OCI-LY7 (cell line): ENCODE measurements at regions not wholly inside any gene's neighbourhood (a gene's known extent, or its start where the extent isn't known, plus 50 kb on each side); places are given as distances from the start of the nearest gene placed in this dataset.

Experiments used
- BruUV-seq: library from RNA; stranded (reverse); fragments of 400-500 nt; replicated peaks from 2 replicates; lab custom pipeline; 2021; lab: Mats Ljungman, UMichigan
- CTCF ChIA-PET: fragments of 300-600 bp; sonication (Branson Sonifier 250); formaldehyde crosslinking; loops from one replicate; lab custom pipeline; 2022; ENCODE audit warnings: antibody characterized with exemption; ENCODE audit not compliant: unreplicated experiment; lab: Charles Lee
- POLR2A ChIA-PET: fragments of 300-600 bp; sonication (Branson Sonifier 250); formaldehyde crosslinking; loops from one replicate; lab custom pipeline; 2022; ENCODE audit warnings: antibody characterized with exemption; lab: Charles Lee
- DNase-seq: peaks from one replicate; pipeline ENCODE4 v3.0.0-alpha.2; 2015; ENCODE audit warnings: low spot score
- H2AFZ ChIP-seq: fragments of 200-600 bp; sonication (generic), shearing (Covaris generic); 2 replicates; pipeline ENCODE4 v1.6.1; 2014; ENCODE audit warnings: mild to moderate bottlenecking, antibody characterized with exemption, low read length, moderate library complexity
- H3K27ac ChIP-seq: fragments of 200-600 bp; sonication (generic); 2 replicates; pipeline ENCODE4 v1.5.1; 2014; ENCODE audit warnings: mixed run types, low read depth, mild to moderate bottlenecking, moderate library complexity, low read length, inconsistent platforms; ENCODE audit not compliant: poor library complexity, severe bottlenecking
- H3K36me3 ChIP-seq: fragments of 200-600 bp; sonication (generic); 2 replicates; pipeline ENCODE4 v1.6.1; 2014; ENCODE audit warnings: mild to moderate bottlenecking, antibody characterized with exemption, low read length, moderate library complexity, mixed read lengths; ENCODE audit not compliant: insufficient read depth
- H3K4me1 ChIP-seq: fragments of 200-600 bp; sonication (generic); 2 replicates; pipeline ENCODE4 v1.5.1; 2014; ENCODE audit warnings: mild to moderate bottlenecking, low read length; ENCODE audit not compliant: insufficient read depth, poor library complexity, severe bottlenecking
- H3K4me2 ChIP-seq: fragments of 200-600 bp; sonication (generic); 2 replicates; pipeline ENCODE4 v1.6.1; 2014; ENCODE audit warnings: mild to moderate bottlenecking, low read length
- H3K4me3 ChIP-seq: fragments of 200-600 bp; sonication (generic); 2 replicates; pipeline ENCODE4 v1.5.1; 2014; ENCODE audit warnings: mild to moderate bottlenecking, low read depth, low read length; ENCODE audit not compliant: poor library complexity, severe bottlenecking
- H3K79me2 ChIP-seq: fragments of 200-600 bp; sonication (generic); 2 replicates; pipeline ENCODE4 v1.6.1; 2016; ENCODE audit warnings: low read depth, mild to moderate bottlenecking, low read length, moderate library complexity, mixed read lengths; ENCODE audit not compliant: insufficient read depth
- H3K9me2 ChIP-seq: fragments of 200-600 bp; sonication (generic); 2 replicates; pipeline ENCODE4 v1.6.1; 2016; ENCODE audit warnings: mild to moderate bottlenecking, low read length, mixed read lengths; ENCODE audit not compliant: insufficient read depth
- H3K9me3 ChIP-seq: fragments of 200-600 bp; sonication (generic); 2 replicates; pipeline ENCODE4 v1.6.1; 2014; ENCODE audit warnings: mild to moderate bottlenecking, mixed run types, low read length, mixed read lengths
- H4K20me1 ChIP-seq: fragments of 200-600 bp; sonication (generic); 2 replicates; pipeline ENCODE4 v1.6.1; 2014; ENCODE audit warnings: mild to moderate bottlenecking, antibody characterized with exemption, low read length, moderate library complexity, mixed read lengths; ENCODE audit not compliant: insufficient read depth
- EZH2phosphoT487 ChIP-seq: fragments of 200-600 bp; sonication (generic); IDR thresholded peaks from 2 replicates; pipeline ENCODE4 v1.6.1; 2018; ENCODE audit warnings: low read depth, borderline replicate concordance, mild to moderate bottlenecking, mixed run types, antibody characterized with exemption, low read length, moderate library complexity, mixed read lengths
- intact Hi-C: fragments of 100-400 bp; cut with micrococcal nuclease; formaldehyde crosslinking; loops from one replicate; pipeline ENCODE4 v1.10.0; 2022; ENCODE audit not compliant: unreplicated experiment
- TF ChIP-seq, protein P1 (sequence below): fragments of 200-600 bp; sonication (generic); conservative IDR thresholded peaks from 2 replicates; pipeline ENCODE4 v1.5.1; 2014; ENCODE audit warnings: mild to moderate bottlenecking, antibody characterized with exemption, low read length, moderate library complexity, mixed read lengths

DNA sequence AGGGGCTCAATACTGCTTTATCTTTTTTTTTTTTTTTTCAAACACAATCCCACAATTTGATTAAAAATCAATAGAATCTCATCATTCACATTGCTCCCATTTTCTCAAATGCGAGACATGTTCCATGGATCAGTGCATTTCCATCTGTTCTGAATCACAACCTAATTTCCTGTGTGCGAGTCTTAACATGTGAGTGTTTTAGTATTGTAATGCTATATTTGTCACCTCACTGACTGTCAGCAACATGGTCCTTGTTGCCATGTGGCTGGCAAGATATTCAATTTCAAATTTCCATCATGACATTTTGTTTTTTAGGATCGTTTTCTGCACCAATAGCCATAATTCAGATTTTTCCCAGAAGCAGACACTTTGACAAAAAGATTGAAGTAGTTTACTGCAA, 233.2 kb upstream of the PRDM9 start:
- no peak overlapping the region for H3K4me3 ChIP-seq
- H3K36me3 ChIP-seq = no peaks in the 10 kb centered on the region
- CTCF ChIA-PET = no interaction called here
- intact Hi-C loops = no loop called here
- BruUV-seq = no TSS peak
- H3K27ac ChIP-seq = no peak overlapping the region
- POLR2A ChIA-PET = no interaction called here
- H3K9me2 ChIP-seq = no peaks in the 10 kb centered on the region
- DNase-seq = no peak
- no peak overlapping the region for H2AFZ ChIP-seq
- no peak overlapping the region for H3K4me2 ChIP-seq
- H3K79me2 ChIP-seq = no peaks in the 10 kb centered on the region
- H3K4me1 ChIP-seq = no peaks in the 10 kb centered on the region
- no peaks in the 10 kb centered on the region for H4K20me1 ChIP-seq
- no peaks in the 10 kb centered on the region for H3K9me3 ChIP-seq
- no peak for TF ChIP-seq EZH2phosphoT487
- TF ChIP-seq, protein P1, sequence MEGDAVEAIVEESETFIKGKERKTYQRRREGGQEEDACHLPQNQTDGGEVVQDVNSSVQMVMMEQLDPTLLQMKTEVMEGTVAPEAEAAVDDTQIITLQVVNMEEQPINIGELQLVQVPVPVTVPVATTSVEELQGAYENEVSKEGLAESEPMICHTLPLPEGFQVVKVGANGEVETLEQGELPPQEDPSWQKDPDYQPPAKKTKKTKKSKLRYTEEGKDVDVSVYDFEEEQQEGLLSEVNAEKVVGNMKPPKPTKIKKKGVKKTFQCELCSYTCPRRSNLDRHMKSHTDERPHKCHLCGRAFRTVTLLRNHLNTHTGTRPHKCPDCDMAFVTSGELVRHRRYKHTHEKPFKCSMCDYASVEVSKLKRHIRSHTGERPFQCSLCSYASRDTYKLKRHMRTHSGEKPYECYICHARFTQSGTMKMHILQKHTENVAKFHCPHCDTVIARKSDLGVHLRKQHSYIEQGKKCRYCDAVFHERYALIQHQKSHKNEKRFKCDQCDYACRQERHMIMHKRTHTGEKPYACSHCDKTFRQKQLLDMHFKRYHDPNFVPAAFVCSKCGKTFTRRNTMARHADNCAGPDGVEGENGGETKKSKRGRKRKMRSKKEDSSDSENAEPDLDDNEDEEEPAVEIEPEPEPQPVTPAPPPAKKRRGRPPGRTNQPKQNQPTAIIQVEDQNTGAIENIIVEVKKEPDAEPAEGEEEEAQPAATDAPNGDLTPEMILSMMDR = no peak

DNA sequence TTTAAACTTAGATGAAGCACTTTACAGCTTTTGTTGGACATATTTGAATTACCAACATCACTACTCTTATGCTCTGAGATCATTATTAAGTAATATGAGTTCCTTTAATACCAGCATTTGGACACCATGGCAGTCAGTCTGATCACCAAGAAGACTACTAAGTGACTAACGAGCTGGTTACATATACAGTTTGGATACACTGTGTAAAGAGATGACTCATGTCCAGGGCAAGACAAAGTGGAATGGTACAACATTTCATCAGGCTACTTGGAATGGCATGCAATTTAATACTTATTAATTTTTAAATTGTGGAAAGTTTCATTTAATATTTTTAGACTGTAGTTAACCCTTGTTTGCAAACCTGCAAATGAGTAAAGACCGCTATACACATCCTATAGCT, 237.4 kb upstream of the PRDM9 start:
- DNase-seq = no peak
- Histone ChIP-seq H3K36me3 (no peaks in the 10 kb centered on the region), H3K9me3 (no peaks in the 10 kb centered on the region), H3K4me1 (no peaks in the 10 kb centered on the region), H4K20me1 (no peaks in the 10 kb centered on the region), H3K79me2 (no peaks in the 10 kb centered on the region), H3K9me2 (no peaks in the 10 kb centered on the region), H3K27ac (no peak overlapping the region), H3K4me2 (no peak overlapping the region), H2AFZ (no peak overlapping the region), H3K4me3 (no peak overlapping the region)
- intact Hi-C loops = no loop called here
- BruUV-seq = no TSS peak
- TF ChIP-seq, protein P1 = no peak
- no peak for TF ChIP-seq EZH2phosphoT487
- ChIA-PET CTCF (no interaction called here), POLR2A (no interaction called here)

DNA sequence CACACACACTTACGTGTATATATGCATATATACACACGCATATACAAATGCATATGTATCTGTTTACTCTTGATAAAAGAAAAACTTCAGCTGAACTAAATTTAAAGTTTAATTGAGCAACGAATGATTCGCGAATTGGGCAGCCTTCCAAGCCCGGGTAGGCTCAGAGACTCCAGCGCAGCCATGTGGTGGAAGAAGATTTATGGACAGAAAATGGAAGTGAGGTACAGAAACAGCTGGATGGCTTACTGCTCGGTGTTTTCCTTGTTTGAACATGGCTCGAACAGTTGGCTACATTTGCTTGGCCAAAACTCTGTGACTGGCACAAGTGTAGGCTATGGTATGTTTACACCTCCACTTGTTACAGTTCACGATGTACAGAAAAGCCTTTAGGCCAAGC, 239.3 kb upstream of the PRDM9 start:
- intact Hi-C loops = no loop called here
- TF ChIP-seq, protein P1 = no peak
- TF ChIP-seq EZH2phosphoT487 = no peak
- no TSS peak for BruUV-seq
- no peak overlapping the region for H3K4me2 ChIP-seq
- ChIA-PET POLR2A (no interaction called here), CTCF (no interaction called here)
- no peaks in the 10 kb centered on the region for H4K20me1 ChIP-seq
- H3K9me2 ChIP-seq = no peaks in the 10 kb centered on the region
- no peak overlapping the region for H2AFZ ChIP-seq
- DNase-seq = no peak
- no peaks in the 10 kb centered on the region for H3K4me1 ChIP-seq
- no peaks in the 10 kb centered on the region for H3K79me2 ChIP-seq
- no peaks in the 10 kb centered on the region for H3K36me3 ChIP-seq
- H3K27ac ChIP-seq = no peak overlapping the region
- H3K4me3 ChIP-seq = no peak overlapping the region
- H3K9me3 ChIP-seq = no peaks in the 10 kb centered on the region
